ENCODE measurements at regions not wholly inside any gene's neighbourhood (a gene's known extent, or its start where the extent isn't known, plus 50 kb on each side); places are given as distances from the start of the nearest gene placed in this dataset.
A peak's percentile ranks its signal among the peaks of the same experiment; 100 is the strongest.

DNA sequence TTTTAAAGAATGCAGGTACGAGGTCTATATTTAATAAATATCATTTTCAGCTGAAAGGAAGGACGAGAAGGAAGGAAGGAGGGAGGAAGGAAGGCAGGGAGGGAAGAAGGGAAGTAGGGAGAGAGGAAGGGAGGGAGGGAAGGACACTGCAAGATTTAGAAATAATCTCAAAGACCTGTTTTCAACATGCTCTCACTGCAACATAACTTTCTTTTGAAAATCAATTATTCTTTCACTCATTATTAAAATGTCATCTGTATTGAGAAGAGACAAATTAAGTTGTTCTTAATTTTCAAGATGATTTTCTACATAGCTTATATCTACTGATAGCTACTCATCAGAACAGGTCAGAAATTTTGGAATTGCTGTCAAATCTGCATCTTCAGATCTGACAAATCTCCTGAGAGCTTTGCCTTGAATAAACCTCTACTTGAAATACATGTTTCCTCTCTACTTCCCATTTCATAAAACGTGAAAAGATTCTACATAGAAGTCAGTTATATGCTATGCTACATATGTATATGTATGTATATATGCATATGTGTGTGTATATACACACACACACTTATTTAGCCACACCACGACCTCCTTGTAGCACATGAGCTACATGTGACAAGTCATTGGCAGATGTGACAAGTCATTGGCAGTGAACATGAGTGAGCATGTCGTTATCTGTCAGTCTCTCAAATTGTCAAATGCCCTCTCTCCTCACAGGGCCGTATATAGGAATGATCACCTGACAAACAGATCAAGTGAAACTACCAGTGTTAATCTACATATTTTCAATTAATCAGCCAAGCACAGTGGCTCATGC lies 241.6 kb downstream of the LY86 start (continued):
- peak; percentile 66 for TF ChIP-seq MAFG (tag; conservative IDR thresholded peaks at IDR 0.05)
- no peak for TF ChIP-seq GATAD2A (IDR thresholded peaks at IDR 0.05)
- TF ChIP-seq ZNF224 (CRISPR knock-in tag; IDR thresholded peaks at IDR 0.05), result 0 out of 2 replicates have a peak, but pooled peaks have one; percentile 14
- no peak for TF ChIP-seq JUND (IDR thresholded peaks at IDR 0.05; ENCODE audit: borderline replicate concordance, low read depth, low read length)
- 0 out of 3 replicates have a peak, but pooled peaks have one; percentile 15 for TF ChIP-seq JUND (tag; IDR thresholded peaks at IDR 0.05; ENCODE audit: borderline replicate concordance, low read depth, low read length)
- TF ChIP-seq FOSL1 (tag; conservative IDR thresholded peaks at IDR 0.05), result peak; percentile 37; the same call in 1 of the 2 replicates
- TF ChIP-seq E2F5 (CRISPR knock-in tag; IDR thresholded peaks at IDR 0.05), result no peak
- TF ChIP-seq, protein P1, sequence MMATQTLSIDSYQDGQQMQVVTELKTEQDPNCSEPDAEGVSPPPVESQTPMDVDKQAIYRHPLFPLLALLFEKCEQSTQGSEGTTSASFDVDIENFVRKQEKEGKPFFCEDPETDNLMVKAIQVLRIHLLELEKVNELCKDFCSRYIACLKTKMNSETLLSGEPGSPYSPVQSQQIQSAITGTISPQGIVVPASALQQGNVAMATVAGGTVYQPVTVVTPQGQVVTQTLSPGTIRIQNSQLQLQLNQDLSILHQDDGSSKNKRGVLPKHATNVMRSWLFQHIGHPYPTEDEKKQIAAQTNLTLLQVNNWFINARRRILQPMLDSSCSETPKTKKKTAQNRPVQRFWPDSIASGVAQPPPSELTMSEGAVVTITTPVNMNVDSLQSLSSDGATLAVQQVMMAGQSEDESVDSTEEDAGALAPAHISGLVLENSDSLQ (IDR thresholded peaks at IDR 0.05), result peak; percentile 88
- no peak for TF ChIP-seq ZBTB2 (IDR thresholded peaks at IDR 0.05)
- TF ChIP-seq, protein P2, sequence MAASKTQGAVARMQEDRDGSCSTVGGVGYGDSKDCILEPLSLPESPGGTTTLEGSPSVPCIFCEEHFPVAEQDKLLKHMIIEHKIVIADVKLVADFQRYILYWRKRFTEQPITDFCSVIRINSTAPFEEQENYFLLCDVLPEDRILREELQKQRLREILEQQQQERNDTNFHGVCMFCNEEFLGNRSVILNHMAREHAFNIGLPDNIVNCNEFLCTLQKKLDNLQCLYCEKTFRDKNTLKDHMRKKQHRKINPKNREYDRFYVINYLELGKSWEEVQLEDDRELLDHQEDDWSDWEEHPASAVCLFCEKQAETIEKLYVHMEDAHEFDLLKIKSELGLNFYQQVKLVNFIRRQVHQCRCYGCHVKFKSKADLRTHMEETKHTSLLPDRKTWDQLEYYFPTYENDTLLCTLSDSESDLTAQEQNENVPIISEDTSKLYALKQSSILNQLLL (CRISPR knock-in tag; IDR thresholded peaks at IDR 0.05; ENCODE audit: borderline replicate concordance), result no peak
- peak; percentile 71 for TF ChIP-seq L3MBTL2 (IDR thresholded peaks at IDR 0.05)
- no peak for TF ChIP-seq EGR1 (conservative IDR thresholded peaks at IDR 0.05)
- TF ChIP-seq CCNT2 (IDR thresholded peaks at IDR 0.05; ENCODE audit: borderline replicate concordance, extremely low read depth, insufficient read length, low read depth, low read length), result no peak
- TF ChIP-seq TCF7 (IDR thresholded peaks at IDR 0.05; ENCODE audit: borderline replicate concordance), result no peak
- TF ChIP-seq ADNP (tag; IDR thresholded peaks at IDR 0.05), result no peak
- TF ChIP-seq ZKSCAN1 (IDR thresholded peaks at IDR 0.05; ENCODE audit: low read depth, low read length), result no peak
- no peak for TF ChIP-seq ZNF282 (CRISPR knock-in tag; IDR thresholded peaks at IDR 0.05)

Measured in K562 (cell line).